ENCODE measurements at regions not wholly inside any gene's neighbourhood (a gene's known extent, or its start where the extent isn't known, plus 50 kb on each side); places are given as distances from the start of the nearest gene placed in this dataset.

GRCh38 chr16:9425236-9425635, 333.8 kb downstream of the HAPSTR1 start (continued):
- TF ChIP-seq ETS1 (IDR thresholded peaks at IDR 0.05) = no peak
- no peak for TF ChIP-seq CTCF (conservative IDR thresholded peaks at IDR 0.05; ENCODE audit: low read depth in 2 of 2)
- no peak for TF ChIP-seq STAT1 (IDR thresholded peaks at IDR 0.05; ENCODE audit: unreplicated experiment)
- TF ChIP-seq ZNF114 (CRISPR knock-in tag; IDR thresholded peaks at IDR 0.05) = no peak
- no peak for TF ChIP-seq EZH2 (IDR thresholded peaks at IDR 0.05; ENCODE audit: low read depth, unreplicated experiment)
- no peak for TF ChIP-seq NANOG (IDR thresholded peaks at IDR 0.05; ENCODE audit: borderline replicate concordance)
- TF ChIP-seq ZNF331 (CRISPR knock-in tag; IDR thresholded peaks at IDR 0.05; ENCODE audit: low read depth) = no peak
- no peak for TF ChIP-seq REST (IDR thresholded peaks at IDR 0.05; ENCODE audit: unreplicated experiment)

GRCh38 chr16:9428355-9429005, 337.0 kb downstream of the HAPSTR1 start:
- H3K4me3 Mint-ChIP-seq = no peak overlapping the region
- H3K27ac Mint-ChIP-seq = no peak overlapping the region
- H3K4me1 Mint-ChIP-seq = peaks cover 6% of the 10 kb centered on the region
- Histone ChIP-seq H3K27ac (ENCODE audit: low read depth) (no peak overlapping the region), H3K4me1 (ENCODE audit: insufficient read depth) (peaks cover 7% of the 10 kb centered on the region; the same call in 1 of the 2 replicates), H3K36me3 (ENCODE audit: insufficient read depth) (no peaks in the 10 kb centered on the region), H3K4me2 (no peak overlapping the region), H3K4me3 (no peak overlapping the region), H2AFZ (0 out of 2 replicates have a peak overlapping the region, but pooled peaks have one; percentile 23), H3K79me2 (replicated peaks; ENCODE audit: insufficient read depth) (no peaks in the 10 kb centered on the region), H3F3A (replicated peaks; ENCODE audit: low read depth) (no peaks in the 10 kb centered on the region), H4K20me1 (replicated peaks; ENCODE audit: insufficient read depth) (no peaks in the 10 kb centered on the region), H3K27me3 (ENCODE audit: insufficient read depth) (no peaks in the 10 kb centered on the region), H3K9me2 (ENCODE audit: insufficient read depth) (peaks cover 7% of the 10 kb centered on the region; the same call in 1 of the 2 replicates)
- H3K27me3 Mint-ChIP-seq (ENCODE audit: insufficient read depth, low read depth, poor library complexity) = no peaks in the 10 kb centered on the region
- TF ChIP-seq CTCF (conservative IDR thresholded peaks at IDR 0.05; ENCODE audit: low read depth in 2 of 2) (0 out of 4 replicates have a peak, but pooled peaks of 1 of the 2 experiments have one; percentile 12), EZH2phosphoT487 (IDR thresholded peaks at IDR 0.05; ENCODE audit: unreplicated experiment) (no peak)
- no peak for DNase-seq (ENCODE audit: low spot score)
- no peaks in the 10 kb centered on the region for H3K36me3 Mint-ChIP-seq (ENCODE audit: low read depth)
- ATAC-seq = no peak
- H3K9me3 Mint-ChIP-seq = no peaks in the 10 kb centered on the region
